ENCODE measurements at regions not wholly inside any gene's neighbourhood (a gene's known extent, or its start where the extent isn't known, plus 50 kb on each side); places are given as distances from the start of the nearest gene placed in this dataset.

DNA sequence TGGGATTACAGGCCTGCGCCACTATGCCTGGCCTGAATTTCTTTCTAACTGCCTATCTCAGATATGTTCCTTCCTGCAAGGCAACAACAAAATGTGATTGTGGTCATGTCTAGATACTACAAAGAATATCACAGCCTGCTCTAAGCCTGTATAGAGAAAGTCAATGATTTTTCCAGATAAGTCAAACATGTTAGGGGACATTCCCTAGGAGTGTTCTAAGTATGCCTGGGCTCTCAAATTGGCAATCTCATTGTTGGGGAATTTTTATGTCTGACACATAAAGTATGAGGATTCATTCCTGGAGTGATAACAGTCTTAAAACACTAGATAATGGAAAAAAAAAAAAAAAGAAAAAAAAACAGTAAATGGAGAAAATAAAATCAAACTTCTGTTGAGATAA, 406.1 kb downstream of the GATA3 start:
- in situ Hi-C loops (cut with HindIII; ENCODE audit: low sequenced_read_pairs) = loop anchor here (10.0 kb wide), 1 partner anchor 376 kb away; no protein-coding TSS in a partner anchor

DNA sequence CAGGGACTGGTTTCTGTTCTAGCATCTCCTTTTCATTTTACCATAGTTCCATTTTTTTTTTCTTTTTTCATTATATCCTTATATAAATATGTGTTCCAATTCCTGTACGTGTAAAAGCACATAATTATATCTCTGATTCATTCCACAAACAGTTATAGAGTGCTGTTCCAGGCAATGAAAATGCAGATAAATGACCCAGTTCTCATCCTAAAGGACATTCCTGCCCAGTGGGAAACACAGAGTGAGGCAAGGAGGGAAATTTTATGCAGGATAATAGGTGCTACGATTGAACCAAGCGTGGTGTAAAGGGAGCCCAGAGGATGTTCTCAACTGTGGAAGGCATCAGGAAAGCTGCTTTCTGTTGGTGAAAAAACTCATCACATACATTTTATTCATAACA, 408.1 kb downstream of the GATA3 start:
- in situ Hi-C loops (cut with HindIII; ENCODE audit: low sequenced_read_pairs) = loop anchor here (10.0 kb wide), 1 partner anchor 378 kb away; no protein-coding TSS in a partner anchor

DNA sequence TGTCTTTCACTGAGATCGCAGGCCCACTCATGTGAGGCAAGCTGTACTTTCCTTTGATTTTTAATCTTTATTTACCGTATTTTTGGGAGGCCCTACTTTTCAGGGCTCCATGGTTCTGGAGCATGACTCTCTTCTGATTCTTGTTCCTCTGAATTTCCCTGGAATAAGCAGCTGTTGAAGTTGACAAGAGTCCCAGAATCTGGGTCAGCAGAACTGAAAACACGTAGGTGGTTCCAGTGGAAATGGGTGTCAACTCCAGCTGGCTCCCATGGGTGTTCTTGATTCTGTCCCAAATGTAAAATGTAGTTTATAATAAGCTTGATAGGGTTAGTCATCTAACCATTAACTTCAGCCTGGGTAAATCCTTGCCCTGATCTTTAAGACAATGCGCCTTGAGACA, 409.4 kb downstream of the GATA3 start:
- in situ Hi-C loops (cut with HindIII; ENCODE audit: low sequenced_read_pairs) = loop anchor here (10.0 kb wide), 1 partner anchor 379 kb away; no protein-coding TSS in a partner anchor

DNA sequence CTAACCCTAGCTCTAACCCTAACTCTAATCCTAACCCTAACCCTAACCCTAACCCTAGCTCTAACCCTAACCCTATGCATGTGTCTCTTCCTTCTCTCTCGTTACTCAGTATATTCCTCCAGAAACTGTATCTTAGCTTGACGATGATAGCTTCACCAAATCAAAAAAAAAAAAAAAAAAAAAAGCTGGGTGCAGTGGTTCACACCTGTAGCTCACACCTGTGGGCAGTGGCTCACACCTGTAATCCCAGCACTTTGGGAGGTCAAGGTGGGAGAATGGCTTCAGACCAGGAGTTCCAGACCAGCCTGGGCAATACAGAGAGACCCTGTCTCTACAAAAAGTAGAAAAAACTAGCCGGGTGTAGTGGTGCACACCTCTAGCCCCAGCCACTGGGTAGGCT, 414.0 kb downstream of the GATA3 start:
- in situ Hi-C loops (cut with HindIII; ENCODE audit: low sequenced_read_pairs) = loop anchor here (10.0 kb wide), 1 partner anchor 384 kb away; no protein-coding TSS in a partner anchor

DNA sequence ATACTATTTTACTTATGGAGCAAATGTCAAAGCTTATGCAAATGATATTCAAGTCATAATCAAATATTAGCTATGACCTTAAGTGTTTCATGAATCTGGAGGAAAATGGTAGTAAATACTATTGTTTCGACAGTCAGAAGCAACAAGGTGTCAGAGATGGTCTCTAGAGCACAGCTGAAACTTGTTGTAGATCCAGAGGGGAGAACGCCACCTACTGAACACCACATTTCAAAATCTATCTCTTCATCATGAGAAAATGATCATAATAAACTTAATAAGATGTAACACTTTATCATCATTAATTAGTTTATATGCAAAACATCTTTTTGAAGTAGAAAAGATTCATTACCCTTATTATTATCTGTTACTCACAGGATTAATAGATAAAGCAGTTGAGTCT, 418.7 kb downstream of the GATA3 start:
- in situ Hi-C loops (cut with HindIII; ENCODE audit: low sequenced_read_pairs) = no loop called here

DNA sequence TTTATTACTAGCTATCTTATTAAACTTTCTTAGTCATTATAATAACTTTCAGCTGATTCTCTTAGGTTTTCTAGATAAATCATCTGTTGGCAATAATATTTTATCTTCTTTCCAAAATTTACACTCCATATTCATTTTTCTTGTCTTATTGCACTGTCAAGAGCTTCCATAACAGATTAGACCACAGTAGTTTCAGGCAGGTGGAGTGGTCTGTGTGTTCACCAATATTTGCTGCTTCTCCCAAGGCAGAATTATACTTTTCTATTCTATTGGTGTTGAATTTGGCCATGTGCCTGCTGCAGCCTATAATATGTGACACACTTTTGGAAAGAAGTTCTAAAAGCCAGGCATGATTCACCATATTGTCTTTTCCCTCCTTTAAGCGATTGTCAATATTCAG, 422.8 kb downstream of the GATA3 start:
- in situ Hi-C loops (cut with HindIII; ENCODE audit: low sequenced_read_pairs) = no loop called here

DNA sequence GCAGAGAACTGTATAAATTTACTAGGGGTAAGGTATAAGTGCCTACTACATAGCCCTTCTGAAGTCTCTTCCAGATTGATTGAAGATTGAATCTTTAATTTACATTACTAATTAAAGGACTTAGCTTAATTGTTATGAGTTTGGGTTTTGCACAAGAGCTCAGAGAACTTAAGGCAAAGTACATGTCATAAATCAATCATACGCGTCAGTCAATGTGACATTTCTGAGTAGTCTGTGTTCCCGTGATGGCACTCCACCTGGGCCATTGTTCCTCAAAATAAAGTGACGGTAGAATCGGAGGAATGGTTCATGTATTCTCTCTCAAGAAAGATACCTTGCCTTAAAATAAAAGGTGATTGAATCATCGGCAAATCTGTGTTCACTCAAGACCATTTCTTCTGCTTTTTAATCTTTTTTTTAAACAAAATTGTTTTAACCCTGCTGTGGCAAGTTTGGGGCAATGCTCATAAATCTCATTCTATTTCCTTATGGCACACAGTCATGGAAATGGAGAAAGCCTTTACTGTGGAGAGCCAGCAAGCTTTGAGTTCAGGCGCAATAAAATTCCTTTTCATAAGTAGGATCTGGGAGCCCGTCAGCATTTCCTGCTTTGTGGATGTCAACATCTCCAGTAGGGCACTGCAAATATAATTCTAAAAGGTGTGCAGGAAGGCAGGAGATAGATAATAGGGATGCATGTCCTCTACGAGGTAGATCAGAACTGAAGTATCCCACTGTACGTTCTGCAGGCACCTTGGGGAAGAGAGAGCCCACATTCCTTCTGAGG, 427.4 kb downstream of the GATA3 start:
- in situ Hi-C loops (cut with HindIII; ENCODE audit: low sequenced_read_pairs) = no loop called here

DNA sequence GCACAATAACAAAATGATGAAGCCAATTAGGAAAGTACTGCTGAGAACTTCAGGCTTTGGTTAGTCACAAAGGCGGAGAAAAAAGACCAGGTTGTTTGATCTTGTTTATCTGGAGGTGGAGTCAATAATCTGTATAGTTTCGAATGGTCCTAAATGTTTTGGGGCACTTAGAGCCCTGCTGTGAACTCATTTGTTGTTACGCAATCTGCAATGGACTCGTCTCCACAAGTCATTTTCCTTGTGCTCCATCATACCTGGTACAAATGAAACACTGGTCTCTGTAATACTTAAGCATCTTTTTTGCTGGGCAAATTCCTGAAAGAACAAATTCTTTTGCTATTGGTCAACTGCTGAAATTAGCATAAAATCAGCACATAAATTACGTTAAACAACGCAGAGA, 430.5 kb downstream of the GATA3 start:
- in situ Hi-C loops (cut with HindIII; ENCODE audit: low sequenced_read_pairs) = no loop called here

DNA sequence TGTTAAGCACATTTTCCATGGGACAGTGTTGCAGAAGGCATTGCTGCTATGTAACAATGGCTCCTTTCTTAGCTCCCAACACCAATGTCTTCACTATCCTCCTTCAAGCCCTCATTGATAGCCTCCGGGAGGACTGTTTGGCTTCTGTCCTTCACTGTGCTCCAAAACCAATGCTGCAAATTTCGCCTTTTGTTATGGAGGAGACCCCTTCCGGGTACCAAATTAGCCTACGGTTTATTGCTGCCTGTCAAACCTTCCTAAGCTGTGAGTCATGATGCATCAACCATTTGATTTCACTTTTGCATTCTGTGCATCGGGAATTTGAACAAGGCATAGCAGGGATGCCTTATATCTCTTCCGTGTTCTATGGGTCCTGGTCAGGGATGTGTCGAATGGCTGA, 432.9 kb downstream of the GATA3 start:
- in situ Hi-C loops (cut with HindIII; ENCODE audit: low sequenced_read_pairs) = no loop called here

DNA sequence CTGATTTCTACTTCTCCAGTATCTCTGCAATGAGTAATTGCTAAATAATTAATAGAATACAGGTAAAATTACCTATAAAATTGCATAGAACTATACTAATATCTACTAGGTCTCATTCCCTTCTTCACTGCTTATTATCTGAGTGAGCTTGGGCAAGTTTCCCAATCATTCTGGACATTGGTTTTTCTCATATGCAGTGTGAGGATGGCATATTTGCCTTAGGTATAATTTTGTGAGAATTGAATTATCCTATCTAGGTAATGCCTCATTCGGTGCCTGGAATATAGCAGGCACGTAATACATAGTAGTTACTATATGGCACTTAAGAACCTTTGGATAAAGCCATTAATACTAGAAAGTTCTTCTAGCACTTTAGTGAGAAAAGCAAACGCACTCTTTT, 434.7 kb downstream of the GATA3 start:
- in situ Hi-C loops (cut with HindIII; ENCODE audit: low sequenced_read_pairs) = no loop called here

DNA sequence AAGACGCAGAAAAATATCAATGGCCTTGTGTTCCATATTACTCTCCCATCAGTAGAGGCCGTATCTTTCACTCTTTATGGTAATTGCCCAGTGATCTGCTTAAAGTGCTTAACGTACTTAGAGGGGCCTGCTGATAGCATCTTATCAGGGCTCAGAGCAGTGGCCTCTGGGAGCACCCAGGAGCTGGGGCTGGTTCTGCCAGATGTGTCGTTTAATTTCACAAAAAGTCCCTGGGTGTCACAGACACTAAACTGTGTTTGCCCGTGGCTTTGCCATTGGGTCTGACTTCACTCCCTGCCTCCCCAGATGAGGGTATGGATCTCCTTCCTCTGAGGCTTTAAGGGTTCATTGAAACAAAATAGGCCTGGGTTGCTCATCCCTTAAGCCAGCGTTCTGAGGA, 435.3 kb downstream of the GATA3 start:
- in situ Hi-C loops (cut with HindIII; ENCODE audit: low sequenced_read_pairs) = no loop called here

DNA sequence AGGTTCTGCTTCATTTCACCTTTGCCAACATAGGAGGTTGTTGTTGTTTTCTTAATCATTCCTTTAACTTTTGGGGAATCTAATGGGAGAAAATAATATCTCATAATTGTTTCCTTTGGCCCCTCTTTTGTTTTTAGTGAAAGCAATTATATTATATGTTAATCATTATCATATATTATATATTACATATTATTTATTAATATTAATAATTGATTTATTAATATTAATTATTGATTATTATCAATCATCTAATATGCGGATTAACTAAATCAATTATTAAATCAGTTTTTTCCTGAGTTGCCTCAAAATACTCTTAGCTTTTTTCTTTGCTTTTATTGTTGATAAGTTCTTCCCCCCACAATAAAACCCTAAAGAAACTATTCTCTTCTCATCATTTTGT, 443.8 kb downstream of the GATA3 start:
- in situ Hi-C loops (cut with HindIII; ENCODE audit: low sequenced_read_pairs) = no loop called here

DNA sequence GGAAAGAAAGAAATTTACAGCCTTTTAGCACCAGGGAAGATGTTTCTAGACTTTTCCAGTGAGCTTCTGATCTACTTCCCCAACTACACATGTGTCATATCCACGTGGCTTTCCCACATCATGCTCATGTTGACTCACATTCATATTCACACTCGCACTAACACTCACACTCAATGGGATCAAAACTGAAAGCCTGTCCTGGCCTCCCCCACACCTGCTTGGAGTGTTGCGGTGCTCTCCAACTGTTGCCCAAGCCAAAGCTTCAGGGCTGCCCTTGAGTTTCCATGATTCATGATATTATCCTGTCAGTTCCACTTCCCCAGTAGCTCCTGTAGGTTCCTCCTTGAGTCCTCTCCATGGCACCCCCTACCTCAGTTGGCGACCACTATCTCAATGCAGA, 444.4 kb downstream of the GATA3 start:
- in situ Hi-C loops (cut with HindIII; ENCODE audit: low sequenced_read_pairs) = no loop called here

DNA sequence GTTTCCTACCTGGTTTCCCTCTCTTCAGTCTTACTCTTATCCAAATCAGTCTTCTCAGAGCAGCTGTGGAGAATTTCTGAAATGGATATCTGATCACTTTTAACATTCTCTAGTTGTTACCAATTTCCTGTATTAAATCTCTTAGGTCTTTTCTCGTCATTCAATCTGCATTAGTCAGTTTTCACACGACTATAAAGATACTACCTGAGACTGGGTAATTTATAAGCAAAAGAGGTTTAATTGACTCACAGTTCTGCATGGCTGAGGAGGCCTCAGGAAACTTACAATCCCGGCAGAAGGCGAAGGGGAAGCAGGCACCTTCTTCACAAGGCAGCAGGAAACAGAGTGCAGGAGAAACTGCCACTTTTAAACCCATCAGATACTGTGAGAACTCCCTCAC, 444.8 kb downstream of the GATA3 start:
- in situ Hi-C loops (cut with HindIII; ENCODE audit: low sequenced_read_pairs) = no loop called here

DNA sequence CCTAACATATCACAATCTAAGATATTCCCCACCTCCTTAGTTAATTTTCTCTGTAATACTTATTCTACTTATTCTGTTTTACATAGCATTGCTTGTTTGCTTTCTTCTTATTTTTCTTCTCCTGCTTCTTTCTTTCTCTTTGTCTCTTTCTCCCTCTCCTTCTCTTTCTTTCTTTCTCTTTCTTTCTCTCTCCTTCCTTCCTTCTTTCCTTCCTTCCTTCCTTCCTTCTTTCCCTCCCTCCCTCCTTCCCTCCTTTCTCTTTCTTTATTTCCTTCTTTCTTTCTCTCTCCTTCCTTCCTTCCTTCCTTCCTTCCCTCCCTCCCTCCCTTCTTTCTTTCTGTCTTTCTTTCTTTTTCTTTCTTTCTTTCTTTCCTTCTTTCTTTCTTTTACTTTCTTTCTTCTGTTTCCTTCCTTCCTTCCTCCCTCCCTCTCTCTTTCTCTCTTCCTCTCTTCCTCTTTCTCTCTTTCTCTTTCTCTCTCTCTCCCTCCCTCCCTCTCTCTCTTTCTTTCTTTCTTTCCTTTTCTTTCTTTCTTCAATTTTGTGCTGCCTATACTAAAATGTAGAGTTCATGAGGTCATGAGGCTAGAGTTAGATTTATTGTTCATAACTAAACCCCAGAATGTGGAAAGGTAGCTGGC, 445.4 kb downstream of the GATA3 start:
- in situ Hi-C loops (cut with HindIII; ENCODE audit: low sequenced_read_pairs) = loop anchor here (5.0 kb wide), 1 partner anchor 53 kb away; no protein-coding TSS in a partner anchor

DNA sequence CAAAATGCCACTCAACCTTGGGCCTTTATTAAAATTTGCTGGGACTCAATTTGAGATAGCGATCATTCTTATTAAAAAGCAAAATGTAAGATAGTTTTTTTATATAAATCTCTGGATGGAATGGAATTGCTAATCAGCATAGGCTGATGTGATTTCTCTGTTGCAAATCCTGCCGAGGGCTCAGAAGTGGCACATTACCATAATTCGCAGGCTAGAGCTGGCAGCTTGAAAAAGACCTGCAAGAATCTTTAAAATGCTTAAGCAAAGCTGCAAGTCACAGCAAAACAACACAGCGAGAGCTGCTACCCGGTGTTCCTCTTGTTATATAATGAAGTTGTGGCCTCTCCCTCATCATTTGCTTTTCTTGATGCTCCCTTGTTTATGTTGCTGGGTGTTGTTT, 448.1 kb downstream of the GATA3 start:
- in situ Hi-C loops (cut with HindIII; ENCODE audit: low sequenced_read_pairs) = loop anchor here (5.0 kb wide), 1 partner anchor 55 kb away; no protein-coding TSS in a partner anchor

DNA sequence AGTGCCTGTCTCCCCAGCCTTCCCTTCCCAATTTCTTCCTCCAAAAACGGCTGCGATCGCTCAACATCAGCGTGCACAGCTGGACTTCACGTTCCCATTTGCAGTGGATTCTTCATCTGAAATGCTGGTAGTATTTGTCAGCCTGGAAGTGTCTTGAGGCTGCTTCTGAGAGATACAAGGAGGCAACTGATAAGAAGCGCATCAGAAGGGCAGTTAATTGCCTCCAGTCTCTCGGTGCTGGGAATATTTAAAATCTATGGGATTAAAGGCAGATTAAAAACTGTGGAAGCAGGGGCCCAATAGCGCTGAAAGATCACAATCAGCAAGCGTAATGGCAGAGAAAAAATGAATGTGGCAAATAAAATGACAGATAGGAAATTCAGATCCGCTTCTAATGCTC, 450.0 kb downstream of the GATA3 start:
- in situ Hi-C loops (cut with HindIII; ENCODE audit: low sequenced_read_pairs) = loop anchor here (5.0 kb wide), 1 partner anchor 57 kb away; no protein-coding TSS in a partner anchor

DNA sequence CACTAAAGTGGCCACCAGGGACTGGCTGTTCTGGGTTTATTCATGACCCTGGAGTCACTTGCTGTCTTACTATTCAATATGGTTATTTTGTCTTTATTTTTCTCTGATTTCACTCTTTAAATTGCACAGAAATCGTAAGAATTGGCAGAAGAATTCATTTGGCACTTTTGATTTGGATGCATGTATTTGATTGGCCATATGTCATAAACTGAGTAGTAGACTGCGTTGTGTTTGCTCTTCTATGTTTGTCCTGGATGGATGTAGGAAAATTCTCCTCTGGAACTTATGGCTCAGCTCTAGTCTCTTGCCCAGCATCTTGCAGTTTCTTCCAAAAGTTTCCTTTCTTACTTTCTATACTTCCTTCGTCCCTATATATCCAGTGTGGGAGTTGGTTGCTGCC, 452.7 kb downstream of the GATA3 start:
- in situ Hi-C loops (cut with HindIII; ENCODE audit: low sequenced_read_pairs) = no loop called here

DNA sequence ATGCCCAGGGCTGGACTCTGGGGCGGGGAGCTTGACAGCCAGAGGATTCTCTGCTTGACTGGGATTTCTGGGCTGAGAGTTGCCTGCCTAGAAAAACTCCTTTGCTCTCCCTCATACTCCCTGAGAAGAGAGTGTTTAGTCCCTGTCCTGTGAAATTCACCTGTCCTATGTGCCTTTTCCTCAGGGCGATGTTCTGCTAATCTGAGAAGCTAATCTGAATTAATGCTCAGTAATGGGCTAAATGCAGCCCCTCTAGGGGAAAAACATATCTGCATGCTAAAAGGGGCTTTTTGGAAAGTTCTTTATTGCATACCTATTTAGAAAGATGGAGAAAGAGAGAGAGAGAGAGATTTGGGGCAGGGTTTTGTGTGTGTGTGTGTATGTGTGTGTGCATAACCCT, 454.4 kb downstream of the GATA3 start:
- in situ Hi-C loops (cut with HindIII; ENCODE audit: low sequenced_read_pairs) = no loop called here

DNA sequence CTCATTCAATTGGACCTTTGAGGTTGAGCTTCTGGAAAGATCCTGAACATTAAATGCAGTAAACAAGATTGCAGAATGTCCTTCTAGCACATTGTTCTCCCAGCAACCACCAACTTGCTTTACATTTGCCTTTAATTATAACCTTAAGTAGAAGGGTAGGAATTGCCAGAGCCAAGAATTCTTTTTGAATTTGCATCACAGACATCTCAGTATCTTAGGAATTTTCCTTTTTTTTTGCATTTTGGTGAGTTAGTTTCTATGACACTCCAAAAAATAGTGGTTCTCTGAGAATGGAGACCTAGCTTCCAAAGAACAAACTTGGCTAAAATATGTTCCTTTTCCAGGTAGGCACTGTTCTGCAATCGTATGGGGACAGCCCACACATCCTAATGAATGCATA, 456.0 kb downstream of the GATA3 start:
- in situ Hi-C loops (cut with HindIII; ENCODE audit: low sequenced_read_pairs) = no loop called here

DNA sequence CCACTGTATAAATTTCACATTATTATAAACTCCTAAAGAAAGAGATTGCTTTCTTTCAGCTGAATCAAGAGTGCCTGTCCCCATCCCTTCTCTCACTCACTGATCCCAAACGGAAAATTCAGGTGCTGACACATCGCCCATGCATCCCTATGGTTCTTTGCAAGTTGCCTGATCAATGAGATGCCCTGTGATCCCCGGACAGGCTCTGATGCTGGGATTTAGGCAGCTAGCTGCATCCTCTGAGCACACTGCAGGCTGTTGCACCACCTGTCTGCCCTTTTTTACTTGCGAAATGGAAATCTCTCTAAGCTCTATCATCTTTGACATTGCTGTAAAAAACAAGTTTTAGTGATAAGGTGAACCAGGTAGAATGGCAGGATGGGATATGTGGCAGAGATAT, 456.5 kb downstream of the GATA3 start:
- in situ Hi-C loops (cut with HindIII; ENCODE audit: low sequenced_read_pairs) = no loop called here
